GM21423 (cell line): ENCODE measurements at regions not wholly inside any gene's neighbourhood (a gene's known extent, or its start where the extent isn't known, plus 50 kb on each side); places are given as distances from the start of the nearest gene placed in this dataset.
A peak's percentile ranks its signal among the peaks of the same experiment; 100 is the strongest.

Experiments used
- ATAC-seq: cut with Tn5 transposase; IDR thresholded peaks from one replicate; pipeline ENCODE4 v1.9.1; 2021; ENCODE audit warnings: mild to moderate bottlenecking, moderate library complexity; ENCODE audit not compliant: unreplicated experiment

DNA sequence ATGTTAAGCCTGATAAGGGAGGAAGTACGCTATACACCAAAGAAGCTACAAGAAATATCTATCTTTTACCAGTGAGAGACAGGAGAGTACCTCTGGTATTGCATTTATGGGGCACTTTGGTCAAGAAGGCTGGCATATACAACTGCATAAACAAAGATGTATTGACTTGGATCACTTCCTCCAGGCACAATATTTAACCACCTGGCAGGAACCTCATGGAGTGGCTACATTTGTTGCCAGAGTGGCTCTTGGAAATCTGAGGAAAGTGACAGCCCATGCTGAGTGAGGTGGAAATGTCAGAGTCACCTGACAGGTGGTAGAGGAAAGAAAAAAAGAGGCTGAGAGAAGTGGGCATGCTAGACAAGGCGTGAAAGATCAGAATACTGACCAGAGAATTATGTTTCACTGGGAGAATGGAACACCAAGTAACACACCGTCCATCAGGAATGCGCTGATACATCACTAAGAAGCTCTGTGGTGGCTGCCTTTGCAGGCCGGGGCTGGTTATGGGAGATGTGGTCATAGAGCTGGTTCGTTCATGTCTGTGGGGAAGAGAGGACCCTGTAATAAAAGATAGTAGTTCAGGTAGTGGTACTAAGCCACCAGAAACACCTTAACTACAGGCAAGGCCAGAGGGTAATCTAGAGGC is 61.4 kb upstream of the UFL1 start:
- ATAC-seq: no peak

DNA sequence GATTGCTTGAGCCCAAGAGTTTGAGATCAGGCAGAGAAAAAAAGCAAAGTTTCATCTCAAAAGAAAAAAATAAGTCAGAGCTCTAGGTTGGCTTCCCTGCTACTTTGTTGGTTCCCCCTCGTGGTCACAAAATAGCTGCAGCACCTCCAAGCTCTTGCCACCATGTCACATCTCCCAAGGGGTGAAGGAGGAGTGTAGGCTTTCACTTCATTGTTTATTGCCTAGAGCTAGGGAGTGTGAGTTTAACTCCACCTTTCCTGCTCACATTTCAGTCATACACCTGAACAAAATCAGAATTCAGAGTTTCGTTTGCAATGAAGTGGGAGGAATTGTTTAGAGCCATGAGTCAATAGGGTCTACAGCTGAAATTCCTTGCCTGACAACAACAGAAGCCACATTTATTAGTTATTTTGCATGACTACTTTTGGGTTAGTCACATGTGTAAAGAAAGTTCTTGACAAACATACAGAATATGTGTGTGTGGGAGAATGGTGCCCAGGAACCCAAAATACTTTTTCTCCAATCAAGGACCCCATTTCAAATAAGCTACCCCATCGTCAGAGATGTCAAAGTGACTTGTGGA is 56.2 kb upstream of the UFL1 start:
- ATAC-seq: no peak

DNA sequence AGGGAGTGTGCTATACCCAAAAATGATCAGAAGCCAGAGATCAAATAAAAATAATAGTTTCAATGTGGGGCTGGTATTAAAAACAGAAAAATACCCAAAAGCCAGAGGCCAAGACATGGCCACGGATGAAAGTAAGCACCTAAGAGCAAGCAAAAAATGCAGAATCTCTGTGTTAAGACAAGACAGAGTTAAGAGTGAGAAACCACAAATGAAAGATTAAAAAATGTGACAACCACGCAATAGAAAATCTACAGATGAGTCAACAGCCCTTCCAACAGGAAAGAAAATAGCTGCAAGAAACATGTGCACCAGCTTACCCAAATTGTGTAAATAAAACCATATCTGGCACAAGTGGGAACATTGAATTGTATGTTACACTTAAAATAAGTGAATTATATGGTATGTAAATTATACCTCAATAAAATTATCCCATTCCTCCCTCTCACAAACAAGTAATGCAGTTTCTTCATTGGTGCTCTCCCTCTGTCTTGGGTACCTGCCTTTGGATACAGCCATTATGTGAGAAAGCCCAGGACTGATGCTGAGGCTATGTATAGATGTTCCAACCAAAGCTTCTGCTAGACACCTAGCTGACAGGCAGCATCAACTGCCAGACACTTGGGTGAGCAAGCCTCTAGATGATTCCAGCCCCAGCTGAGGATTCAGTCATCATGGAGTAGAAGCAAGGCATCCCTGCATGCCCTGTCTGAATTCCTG is 55.3 kb upstream of the UFL1 start:
- peak; percentile 67 for ATAC-seq

DNA sequence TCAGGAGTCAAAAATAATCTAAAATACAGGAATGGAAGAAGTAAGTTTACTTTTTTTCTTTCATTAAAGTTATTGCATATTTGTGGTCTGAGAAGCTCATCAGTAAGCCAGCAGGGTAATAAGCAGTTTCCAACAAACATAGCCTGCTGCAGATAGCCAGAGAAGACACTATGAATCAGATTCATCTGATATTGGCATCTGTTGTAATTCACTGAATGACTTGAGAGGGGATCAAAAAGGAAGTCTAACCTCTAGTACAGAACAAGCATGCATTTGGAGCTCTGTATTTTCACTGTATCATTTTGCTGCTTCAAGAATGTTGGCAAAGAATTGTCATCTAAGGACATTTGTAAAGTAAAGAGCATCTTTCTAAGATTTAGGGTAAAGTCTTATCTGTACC is 53.8 kb upstream of the UFL1 start:
- ATAC-seq: no peak

DNA sequence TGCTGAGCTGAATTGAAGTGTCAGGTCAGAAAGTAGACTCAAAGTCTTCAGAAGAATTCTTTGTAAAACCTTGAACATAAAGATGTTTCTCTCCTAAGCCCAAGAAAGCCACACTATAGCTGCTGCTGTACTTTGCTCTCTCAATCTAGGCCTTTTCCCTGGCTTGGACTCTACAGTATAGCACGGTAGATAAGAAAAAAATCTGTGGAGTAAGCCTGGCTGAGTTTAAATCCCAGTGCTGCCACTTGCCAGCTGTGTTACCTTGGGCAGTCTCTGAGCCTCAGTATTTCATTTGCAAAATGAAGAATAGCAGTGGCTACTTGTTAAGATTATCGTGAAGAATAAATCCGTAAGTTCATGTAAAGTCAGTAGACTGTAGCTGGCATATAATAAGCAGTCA is 53.3 kb upstream of the UFL1 start:
- ATAC-seq: no peak

DNA sequence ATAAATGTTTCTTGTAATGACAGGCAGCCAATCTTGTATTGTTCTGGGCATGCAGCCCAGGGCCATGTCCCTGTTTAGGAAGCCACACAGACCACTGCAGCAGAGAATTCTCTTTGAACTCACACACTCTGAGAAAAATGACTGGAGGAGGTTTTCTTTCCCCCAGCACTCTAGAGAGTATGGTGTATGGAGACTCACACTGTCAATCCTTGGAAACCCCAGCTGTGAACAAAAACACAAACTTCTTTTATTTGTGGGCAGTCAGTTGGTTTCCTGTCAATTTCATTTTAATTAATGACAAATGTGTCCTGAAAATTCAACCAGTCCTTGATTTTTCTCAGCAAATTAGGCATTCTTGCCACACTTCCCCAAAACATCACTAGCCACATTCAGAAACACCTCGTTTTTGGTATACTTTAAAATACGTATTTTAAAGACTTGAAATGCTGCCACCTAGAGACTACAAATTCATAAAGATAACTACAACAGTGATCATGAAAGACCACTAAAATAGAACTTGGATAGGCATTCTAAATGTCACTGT is 52.9 kb upstream of the UFL1 start:
- ATAC-seq: no peak

DNA sequence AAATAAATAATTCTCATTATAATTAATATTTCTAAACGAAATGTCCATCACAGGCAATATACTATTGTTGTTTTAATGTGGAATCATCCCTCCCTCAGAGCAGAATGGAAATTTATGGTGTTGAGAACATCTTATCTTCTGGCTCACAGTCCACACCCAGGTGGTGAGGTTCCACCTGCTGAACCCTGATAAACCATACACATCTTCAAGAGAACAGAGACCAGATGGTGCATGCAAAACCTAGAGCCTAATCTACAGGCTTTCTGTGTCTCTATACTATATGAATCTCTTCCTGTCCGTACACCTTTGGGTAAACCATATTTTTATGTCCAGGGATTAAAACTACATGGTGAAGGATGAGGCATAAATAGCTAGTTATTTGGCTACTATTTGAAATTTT is 52.3 kb upstream of the UFL1 start:
- ATAC-seq: no peak

DNA sequence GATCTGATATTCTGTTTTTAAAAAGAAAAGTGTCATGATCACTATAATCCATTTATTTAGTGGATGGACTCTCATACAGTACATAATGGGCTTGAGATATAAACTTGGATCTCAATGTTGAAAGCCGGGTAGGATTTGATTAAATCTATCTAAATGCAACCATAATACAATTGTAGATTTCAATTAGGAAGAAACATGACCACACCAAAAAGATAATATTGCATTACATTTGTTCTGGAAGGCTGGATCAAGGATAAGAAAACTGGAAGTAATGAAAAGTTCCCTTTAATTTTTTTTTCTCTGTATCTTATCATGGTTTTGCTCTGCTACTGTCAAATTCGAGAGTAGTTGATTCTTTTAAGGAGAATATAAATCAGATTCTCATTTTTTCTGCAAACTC is 51.3 kb upstream of the UFL1 start:
- ATAC-seq: no peak
